ENCODE measurements at regions not wholly inside any gene's neighbourhood (a gene's known extent, or its start where the extent isn't known, plus 50 kb on each side); places are given as distances from the start of the nearest gene placed in this dataset.

DNA sequence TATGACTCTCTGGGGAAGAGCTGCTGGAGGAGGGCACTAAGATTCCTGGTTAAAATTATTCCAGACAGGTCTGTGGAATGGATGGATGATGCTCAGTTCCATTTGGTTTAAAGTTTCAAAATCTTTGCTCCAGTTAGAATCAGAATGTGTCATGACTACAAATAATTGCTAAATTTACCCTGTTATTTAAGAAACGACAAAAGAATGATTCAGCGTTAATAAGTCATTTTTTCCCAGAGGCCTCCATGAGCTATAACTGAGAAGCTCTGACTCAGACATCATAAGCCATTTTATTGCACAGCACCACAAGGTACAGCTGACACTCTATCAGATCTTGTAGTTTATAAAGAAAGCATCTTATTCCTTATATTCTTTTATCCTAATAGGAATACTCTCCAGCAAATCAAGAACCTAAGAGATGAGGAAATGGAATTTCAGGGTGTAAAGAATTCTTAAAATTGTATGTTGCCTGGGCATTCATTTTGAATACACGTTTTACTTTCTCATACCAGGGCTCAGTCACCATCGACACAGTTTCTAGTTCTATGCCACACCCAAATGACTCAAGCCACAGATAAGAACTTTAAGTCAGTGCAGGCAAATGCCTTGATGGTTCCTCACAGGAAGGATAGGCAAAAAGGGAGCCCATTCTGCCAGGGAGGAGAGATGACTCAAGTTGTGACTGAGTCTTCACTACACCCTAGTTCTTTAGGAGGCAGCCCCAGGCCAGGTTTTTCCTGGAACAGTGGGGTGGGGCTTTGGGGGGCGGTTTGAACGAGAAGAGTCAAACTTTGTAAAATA, 636.0 kb downstream of the MMUT start:
- CTCF ChIA-PET, result interaction anchor here (0.5 kb wide), 1 partner anchor 591 kb away, joined by 3 read pairs; no protein-coding TSS in a partner anchor
- POLR2A ChIA-PET (ENCODE audit: low non-redundant PET), result interaction anchor here (0.7 kb wide), 1 partner anchor 246 kb away, joined by 3 read pairs; no protein-coding TSS in a partner anchor
- no peak for TF ChIP-seq CTCF (conservative IDR thresholded peaks at IDR 0.05; ENCODE audit: low read depth)
- H3K27ac ChIP-seq, result peak overlapping the region; percentile 80
- peak; percentile 89 for DNase-seq (ENCODE audit: low spot score)

GRCh38 chr6:48826152-48826515, 636.9 kb downstream of the MMUT start:
- POLR2A ChIA-PET (ENCODE audit: low non-redundant PET), result interaction anchor here (0.7 kb wide), 1 partner anchor 245 kb away, joined by 3 read pairs; no protein-coding TSS in a partner anchor
- TF ChIP-seq CTCF (conservative IDR thresholded peaks at IDR 0.05; ENCODE audit: low read depth), result no peak
- H3K27ac ChIP-seq, result no peak overlapping the region
- CTCF ChIA-PET, result no interaction called here
- DNase-seq (ENCODE audit: low spot score), result no peak

DNA sequence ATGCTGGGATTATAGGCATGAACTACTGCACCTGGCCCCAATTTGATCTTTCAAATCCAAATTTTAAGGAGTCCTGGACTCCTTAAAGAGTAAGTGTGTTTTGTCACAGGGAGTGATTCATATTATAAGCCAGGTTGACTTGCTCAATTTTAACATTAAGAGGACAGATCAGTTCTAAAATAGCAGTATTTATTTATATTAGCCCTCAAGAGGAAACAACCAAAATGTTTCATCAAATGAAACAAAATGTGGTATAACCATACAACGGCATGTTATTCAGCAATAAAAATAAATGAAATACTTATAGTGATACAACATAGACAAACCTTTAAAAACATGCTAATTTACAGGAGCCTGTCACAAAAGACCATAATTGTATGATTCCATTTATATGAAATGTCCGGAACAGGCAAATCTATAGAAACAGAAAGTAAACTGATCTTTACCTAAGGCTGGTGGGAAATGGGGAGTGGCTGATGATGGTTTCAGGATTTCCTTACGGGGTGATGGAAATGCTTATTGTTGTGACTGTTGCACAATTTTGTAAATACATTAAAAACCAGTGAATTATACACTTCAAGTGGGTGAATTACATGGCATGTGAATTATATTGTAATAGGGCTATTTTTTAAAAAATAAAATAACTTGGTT, 637.4 kb downstream of the MMUT start:
- ChIA-PET CTCF (interaction anchor here (0.7 kb wide), 1 partner anchor 161 kb away, joined by 3 read pairs; no protein-coding TSS in a partner anchor), POLR2A (ENCODE audit: low non-redundant PET) (no interaction called here)
- H3K27ac ChIP-seq, result peak overlapping the region; percentile 79

DNA sequence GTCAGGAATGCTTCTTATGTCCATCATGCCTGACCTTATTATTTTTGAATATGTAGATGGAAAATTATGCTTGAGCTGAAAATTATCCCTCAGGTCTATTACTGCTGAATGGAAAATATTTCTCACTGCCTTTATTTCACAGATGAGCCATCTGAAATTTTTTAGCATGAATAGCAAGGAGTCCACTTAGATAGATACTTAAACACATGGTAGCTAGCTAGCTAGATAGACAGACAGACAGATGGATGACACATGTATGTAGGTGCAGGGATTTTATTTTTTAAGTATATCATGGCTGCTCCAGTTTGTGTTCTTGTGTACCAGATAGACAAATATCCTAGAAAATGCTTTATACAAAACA, 645.0 kb downstream of the MMUT start:
- CTCF ChIA-PET, result interaction anchor here (0.6 kb wide), 1 partner anchor 1462 kb away, joined by 3 read pairs; no protein-coding TSS in a partner anchor
- TF ChIP-seq CTCF (conservative IDR thresholded peaks at IDR 0.05; ENCODE audit: low read depth), result no peak
- no peak overlapping the region for H3K27ac ChIP-seq

More for the DNA sequence above, 637.4 kb downstream of the MMUT start:
- no peak for TF ChIP-seq CTCF (conservative IDR thresholded peaks at IDR 0.05; ENCODE audit: low read depth)
- DNase-seq (ENCODE audit: low spot score), result no peak

DNA sequence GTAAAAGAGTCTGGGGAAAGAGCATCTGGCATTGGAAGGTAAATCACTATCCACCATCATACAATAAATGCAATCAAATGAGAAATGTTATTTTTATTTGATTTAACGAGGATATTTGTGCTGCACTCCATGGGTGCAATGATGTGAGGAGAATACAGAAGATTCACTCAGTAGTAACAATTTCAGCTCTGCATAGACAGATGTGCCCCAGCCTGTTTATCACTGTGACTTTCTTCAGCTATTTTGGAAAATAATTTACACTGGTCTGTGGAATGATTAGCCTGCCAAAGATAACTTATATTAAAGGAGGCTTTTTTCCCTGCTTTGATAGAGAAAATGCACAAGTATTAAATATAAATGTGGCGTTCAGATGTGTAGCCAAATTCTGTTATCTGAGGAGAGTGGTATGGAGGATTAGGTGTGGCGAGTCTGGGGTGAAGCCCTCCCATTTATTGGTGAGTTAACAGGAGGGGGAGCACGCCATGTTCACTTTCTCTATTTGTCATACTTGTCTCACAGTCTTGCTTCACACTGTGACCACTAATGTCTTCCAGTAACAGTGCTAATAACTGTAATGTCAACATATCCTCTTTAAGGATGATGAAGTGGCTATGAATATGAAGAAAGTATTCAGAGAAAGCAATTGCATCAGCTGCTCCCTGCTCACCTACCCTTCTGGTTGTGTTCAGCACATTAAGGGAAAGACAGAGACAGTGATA, 645.6 kb downstream of the MMUT start:
- TF ChIP-seq CTCF (conservative IDR thresholded peaks at IDR 0.05; ENCODE audit: low read depth), result no peak
- H3K27ac ChIP-seq, result no peak overlapping the region
- ChIA-PET CTCF (interaction anchor here (0.6 kb wide), 1 partner anchor 1461 kb away, joined by 3 read pairs; no protein-coding TSS in a partner anchor), POLR2A (ENCODE audit: low non-redundant PET) (no interaction called here)
- DNase-seq (ENCODE audit: low spot score), result no peak

More for the DNA sequence above, 645.0 kb downstream of the MMUT start:
- DNase-seq (ENCODE audit: low spot score), result no peak
- POLR2A ChIA-PET (ENCODE audit: low non-redundant PET), result no interaction called here

GRCh38 chr6:48814957-48815356, 648.1 kb downstream of the MMUT start:
- H3K27ac ChIP-seq, result no peak overlapping the region
- POLR2A ChIA-PET (ENCODE audit: low non-redundant PET), result no interaction called here
- DNase-seq (ENCODE audit: low spot score), result no peak
- CTCF ChIA-PET, result no interaction called here
- no peak for TF ChIP-seq CTCF (conservative IDR thresholded peaks at IDR 0.05; ENCODE audit: low read depth)

Measured in RWPE1 (cell line).